ENCODE measurements at regions not wholly inside any gene's neighbourhood (a gene's known extent, or its start where the extent isn't known, plus 50 kb on each side); places are given as distances from the start of the nearest gene placed in this dataset.
A peak's percentile ranks its signal among the peaks of the same experiment; 100 is the strongest.

GRCh38 chr21:31409831-31410487 lies 65.9 kb upstream of the TIAM1 start:
- DNase-seq (ENCODE audit: low spot score): no peak

DNA sequence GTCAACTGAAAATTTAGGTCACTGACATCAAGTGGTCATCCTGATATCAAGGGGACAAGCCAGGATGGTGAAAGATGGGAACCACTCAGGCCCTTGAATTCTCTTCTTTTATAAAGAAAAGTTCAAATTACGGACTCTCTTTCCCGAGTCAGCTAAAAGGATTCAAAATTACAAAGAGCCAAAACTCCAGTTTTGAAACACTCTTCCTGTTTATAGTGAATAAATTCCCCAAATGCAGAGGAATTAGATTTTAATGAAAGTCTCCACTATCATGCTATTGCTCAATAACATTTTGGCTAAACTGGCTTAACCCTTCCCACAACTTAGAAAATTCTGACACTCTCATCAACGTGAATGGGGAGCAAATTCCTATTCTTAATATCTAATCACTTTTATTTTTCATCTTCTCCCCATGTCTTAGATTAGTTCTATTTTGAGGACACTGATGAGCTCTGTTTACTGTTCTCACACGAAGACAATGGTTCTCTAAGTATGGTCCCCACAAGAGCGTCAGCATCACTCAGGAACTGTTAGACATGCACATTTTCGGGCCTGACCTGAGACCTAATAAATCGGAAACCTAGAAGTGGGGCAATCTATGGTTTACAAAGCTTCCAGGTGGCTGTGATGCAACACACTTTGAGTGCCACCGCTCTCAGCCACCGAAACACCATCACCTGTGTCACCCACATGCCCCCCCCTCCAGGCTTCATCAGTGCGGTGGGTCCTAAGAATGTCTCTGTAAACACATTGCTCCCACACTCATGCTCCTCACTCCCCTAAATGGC lies 64.4 kb upstream of the TIAM1 start:
- no peak for DNase-seq (ENCODE audit: low spot score)

- no peak for DNase-seq (ENCODE audit: low spot score)
These were observed 62.4 kb upstream of the TIAM1 start for GRCh38 chr21:31406510-31406909.

GRCh38 chr21:31405604-31406003 lies 61.5 kb upstream of the TIAM1 start:
- no peak for DNase-seq (ENCODE audit: low spot score)

DNA sequence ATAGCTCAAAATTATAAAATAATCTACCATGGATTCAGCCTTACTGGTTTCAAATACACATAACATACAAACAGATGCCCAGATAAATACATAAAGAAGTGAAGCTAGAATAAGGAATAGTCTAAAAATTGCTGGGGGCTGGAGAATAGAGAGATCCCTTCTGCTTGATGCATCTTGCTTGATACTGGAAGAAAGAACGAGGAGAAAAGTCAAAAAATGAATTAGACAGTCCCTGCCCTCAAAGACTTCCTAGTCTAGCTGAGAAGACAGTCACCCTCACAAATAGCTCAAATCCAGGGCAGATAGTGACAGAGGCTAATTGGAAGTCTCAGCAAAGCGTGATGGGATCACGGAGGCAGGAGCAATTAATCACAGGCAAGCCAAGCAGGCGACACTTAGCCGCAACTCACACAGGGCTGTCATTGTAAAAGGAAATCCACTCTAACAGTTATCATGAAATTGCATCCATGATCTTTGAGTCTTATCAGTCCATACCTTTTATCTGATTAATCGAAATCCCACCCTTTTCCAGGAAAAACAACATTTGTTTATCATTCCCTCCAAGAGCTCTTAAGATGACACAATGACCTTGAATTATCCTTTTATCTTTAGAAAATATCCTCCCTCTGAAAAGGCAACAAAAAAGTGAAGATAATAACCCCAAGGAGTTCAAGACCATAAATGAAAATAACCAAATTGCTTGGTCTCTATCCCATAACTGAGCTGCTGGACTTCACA lies 59.7 kb upstream of the TIAM1 start:
- DNase-seq (ENCODE audit: low spot score): no peak

DNA sequence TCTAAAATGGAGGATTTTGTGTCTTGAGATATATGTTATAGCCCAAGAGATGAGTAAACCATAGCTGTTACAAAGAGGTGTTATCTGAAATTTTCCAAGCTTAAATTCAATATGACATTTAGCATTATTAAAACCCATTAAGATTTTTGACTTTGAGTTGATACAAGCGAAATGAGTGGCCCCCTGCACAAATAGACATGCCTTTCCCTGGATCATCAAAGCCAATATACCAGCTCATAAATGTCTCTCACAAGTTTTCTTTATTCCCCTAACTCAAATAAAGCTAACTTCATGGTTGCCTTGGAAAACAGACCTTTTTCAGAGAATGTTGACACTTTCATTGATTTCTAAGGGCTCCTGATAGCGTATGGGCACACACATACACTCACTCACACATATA lies 55.5 kb upstream of the TIAM1 start:
- DNase-seq (ENCODE audit: low spot score): no peak

- DNase-seq (ENCODE audit: low spot score): no peak
These were observed 54.5 kb upstream of the TIAM1 start for GRCh38 chr21:31398574-31398973.

- no peak for DNase-seq (ENCODE audit: low spot score)
These were observed 53.9 kb upstream of the TIAM1 start for GRCh38 chr21:31397939-31398338.

GRCh38 chr21:31397515-31397926 lies 53.5 kb upstream of the TIAM1 start:
- DNase-seq (ENCODE audit: low spot score): peak; percentile 77

DNA sequence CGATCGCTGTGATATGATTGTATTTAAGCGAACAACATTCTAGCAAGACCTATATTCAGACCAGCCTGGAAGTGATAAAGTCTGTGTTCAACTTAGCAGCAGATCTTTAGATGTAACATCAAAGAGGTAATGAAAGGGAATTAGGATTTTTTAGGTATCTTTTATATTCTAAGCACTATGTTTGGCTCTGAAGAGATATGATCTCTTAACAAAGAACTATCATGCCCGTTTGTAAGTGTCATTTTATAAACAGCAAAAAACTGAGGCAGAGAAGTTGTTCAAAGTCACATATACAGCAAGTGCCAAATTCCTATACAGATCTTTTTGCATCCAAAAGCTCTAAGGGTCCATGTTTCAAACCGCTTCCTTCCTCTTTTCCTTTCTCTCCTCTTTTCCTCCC lies 53.0 kb upstream of the TIAM1 start:
- DNase-seq (ENCODE audit: low spot score): no peak

GRCh38 chr21:31396399-31396798 lies 52.3 kb upstream of the TIAM1 start:
- no peak for DNase-seq (ENCODE audit: low spot score)

GRCh38 chr21:31395791-31396190 lies 51.7 kb upstream of the TIAM1 start:
- DNase-seq (ENCODE audit: low spot score): no peak

DNA sequence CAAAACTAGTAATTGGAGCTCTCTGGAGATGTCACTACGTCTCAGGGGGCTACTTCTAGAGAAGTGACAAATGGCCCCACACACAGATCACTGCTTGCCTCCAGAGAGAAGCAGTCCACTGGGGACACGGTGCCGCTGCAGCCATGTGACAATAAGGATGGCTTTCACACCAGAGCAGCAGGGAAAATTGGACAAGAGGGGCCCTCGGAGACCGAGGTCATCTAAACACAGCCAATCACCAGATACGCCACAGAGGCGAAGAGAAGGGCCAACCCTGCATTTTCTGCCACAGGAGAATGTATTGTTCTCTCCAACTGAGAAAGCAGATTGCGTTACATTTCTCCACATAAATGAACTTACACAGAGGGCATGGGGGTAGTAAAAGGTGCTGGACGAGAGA lies 51.2 kb upstream of the TIAM1 start:
- peak; percentile 76 for DNase-seq (ENCODE audit: low spot score)

DNA sequence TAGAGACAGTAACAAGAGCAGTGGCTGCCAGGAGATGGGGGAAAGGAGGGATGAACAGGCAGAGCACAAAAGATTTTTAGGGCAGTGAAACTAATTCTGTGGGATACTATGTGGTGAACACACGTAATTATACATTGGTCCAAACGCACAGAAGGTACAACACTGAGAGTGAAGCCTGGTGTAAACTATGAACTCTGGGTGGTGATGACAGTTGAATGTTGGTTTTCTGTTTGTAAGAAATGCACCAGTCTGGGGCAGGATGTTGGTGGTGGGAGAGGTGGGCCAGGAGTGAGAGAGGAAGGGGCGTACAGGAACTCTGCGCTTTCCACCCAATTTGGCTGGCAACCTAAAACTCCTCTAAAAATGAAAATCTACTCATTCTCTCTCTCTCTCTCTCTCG lies 50.2 kb upstream of the TIAM1 start:
- no peak for DNase-seq (ENCODE audit: low spot score)
